ENCODE measurements at regions not wholly inside any gene's neighbourhood (a gene's known extent, or its start where the extent isn't known, plus 50 kb on each side); places are given as distances from the start of the nearest gene placed in this dataset.

DNA sequence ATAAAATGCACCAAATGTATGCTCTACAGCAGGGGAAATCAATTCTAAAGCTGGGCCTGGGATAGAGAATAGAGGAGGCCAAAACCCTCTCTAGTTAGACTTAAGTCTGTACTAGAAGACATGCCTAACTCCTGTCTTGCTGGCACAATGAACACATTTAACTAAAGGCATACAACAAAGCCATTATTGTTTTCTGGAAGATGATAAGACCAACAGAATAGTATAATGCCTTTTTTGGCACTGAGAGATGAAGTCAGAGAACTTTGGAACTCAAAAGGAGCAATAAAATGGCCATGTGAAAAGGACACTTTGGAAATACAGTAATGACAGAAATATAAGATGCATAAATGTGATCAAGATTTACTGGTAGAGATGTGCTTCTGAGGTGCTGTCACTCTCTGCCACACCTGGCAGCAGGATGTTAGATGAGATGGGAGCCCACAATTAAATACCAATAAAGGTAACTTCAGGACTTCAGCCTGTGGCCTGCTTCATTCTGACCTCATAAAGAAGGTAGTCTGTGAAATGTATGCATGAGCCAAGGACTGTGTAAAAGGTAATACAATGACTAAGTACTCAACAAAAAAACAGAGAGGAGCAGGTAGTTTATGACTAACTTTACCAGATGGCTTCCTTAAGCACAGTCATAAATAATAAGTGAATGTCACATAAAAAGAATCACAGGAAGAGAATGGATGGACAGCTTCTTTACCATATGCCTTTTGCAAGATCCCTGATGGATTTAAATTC lies 333.4 kb downstream of the BCKDHB start (continued):
- TF ChIP-seq, protein P1, sequence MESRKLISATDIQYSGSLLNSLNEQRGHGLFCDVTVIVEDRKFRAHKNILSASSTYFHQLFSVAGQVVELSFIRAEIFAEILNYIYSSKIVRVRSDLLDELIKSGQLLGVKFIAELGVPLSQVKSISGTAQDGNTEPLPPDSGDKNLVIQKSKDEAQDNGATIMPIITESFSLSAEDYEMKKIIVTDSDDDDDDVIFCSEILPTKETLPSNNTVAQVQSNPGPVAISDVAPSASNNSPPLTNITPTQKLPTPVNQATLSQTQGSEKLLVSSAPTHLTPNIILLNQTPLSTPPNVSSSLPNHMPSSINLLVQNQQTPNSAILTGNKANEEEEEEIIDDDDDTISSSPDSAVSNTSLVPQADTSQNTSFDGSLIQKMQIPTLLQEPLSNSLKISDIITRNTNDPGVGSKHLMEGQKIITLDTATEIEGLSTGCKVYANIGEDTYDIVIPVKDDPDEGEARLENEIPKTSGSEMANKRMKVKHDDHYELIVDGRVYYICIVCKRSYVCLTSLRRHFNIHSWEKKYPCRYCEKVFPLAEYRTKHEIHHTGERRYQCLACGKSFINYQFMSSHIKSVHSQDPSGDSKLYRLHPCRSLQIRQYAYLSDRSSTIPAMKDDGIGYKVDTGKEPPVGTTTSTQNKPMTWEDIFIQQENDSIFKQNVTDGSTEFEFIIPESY (IDR thresholded peaks at IDR 0.05) = no peak

DNA sequence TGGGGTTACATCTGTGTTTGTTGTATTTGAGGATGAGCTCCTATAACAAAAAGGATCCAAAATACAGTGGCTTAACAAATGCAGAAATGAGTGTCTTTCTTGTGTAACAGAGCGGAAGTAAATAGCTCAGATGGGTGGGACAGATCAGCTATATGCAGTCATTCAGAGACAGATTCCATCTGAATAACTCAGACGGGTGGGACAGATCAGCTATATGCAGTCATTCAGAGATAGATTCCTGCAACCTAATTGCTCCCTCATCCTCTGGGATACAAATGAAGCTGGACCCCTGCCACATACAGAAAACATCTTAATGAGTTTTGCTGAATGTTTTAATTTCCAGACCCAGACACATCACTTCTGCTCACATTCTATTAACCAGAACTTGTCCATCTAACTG lies 332.3 kb downstream of the BCKDHB start:
- H3K27me3 ChIP-seq (ENCODE audit: control insufficient read depth in 4 of 4, insufficient read depth in 4 of 4, low read length in 3 of 4) = no peaks in the 10 kb centered on the region
- no peaks in the 10 kb centered on the region for H3K36me3 ChIP-seq (ENCODE audit: control insufficient read depth in 4 of 4, insufficient read depth in 3 of 4, low read depth in 1 of 4, low read length in 3 of 4)
- TF ChIP-seq NR2F2 (IDR thresholded peaks at IDR 0.05) (no peak), FOXA1 (IDR thresholded peaks at IDR 0.05) (no peak), RAD21 (IDR thresholded peaks at IDR 0.05) (no peak), GABPA (IDR thresholded peaks at IDR 0.05 in 1 of 2, conservative IDR thresholded peaks at IDR 0.05 in 1 of 2) (no peak), EGR1 (IDR thresholded peaks at IDR 0.05; ENCODE audit: low read depth in 2 of 2) (no peak), HNF4A (conservative IDR thresholded peaks at IDR 0.05) (no peak), HNF4G (IDR thresholded peaks at IDR 0.05) (no peak)
- TF ChIP-seq, protein P1 (IDR thresholded peaks at IDR 0.05) = no peak
- TF ChIP-seq, protein P2, sequence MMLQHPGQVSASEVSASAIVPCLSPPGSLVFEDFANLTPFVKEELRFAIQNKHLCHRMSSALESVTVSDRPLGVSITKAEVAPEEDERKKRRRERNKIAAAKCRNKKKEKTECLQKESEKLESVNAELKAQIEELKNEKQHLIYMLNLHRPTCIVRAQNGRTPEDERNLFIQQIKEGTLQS (IDR thresholded peaks at IDR 0.05) = no peak
- TF ChIP-seq, protein P3, sequence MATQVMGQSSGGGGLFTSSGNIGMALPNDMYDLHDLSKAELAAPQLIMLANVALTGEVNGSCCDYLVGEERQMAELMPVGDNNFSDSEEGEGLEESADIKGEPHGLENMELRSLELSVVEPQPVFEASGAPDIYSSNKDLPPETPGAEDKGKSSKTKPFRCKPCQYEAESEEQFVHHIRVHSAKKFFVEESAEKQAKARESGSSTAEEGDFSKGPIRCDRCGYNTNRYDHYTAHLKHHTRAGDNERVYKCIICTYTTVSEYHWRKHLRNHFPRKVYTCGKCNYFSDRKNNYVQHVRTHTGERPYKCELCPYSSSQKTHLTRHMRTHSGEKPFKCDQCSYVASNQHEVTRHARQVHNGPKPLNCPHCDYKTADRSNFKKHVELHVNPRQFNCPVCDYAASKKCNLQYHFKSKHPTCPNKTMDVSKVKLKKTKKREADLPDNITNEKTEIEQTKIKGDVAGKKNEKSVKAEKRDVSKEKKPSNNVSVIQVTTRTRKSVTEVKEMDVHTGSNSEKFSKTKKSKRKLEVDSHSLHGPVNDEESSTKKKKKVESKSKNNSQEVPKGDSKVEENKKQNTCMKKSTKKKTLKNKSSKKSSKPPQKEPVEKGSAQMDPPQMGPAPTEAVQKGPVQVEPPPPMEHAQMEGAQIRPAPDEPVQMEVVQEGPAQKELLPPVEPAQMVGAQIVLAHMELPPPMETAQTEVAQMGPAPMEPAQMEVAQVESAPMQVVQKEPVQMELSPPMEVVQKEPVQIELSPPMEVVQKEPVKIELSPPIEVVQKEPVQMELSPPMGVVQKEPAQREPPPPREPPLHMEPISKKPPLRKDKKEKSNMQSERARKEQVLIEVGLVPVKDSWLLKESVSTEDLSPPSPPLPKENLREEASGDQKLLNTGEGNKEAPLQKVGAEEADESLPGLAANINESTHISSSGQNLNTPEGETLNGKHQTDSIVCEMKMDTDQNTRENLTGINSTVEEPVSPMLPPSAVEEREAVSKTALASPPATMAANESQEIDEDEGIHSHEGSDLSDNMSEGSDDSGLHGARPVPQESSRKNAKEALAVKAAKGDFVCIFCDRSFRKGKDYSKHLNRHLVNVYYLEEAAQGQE (IDR thresholded peaks at IDR 0.05) = no peak
- TF ChIP-seq, protein P4, sequence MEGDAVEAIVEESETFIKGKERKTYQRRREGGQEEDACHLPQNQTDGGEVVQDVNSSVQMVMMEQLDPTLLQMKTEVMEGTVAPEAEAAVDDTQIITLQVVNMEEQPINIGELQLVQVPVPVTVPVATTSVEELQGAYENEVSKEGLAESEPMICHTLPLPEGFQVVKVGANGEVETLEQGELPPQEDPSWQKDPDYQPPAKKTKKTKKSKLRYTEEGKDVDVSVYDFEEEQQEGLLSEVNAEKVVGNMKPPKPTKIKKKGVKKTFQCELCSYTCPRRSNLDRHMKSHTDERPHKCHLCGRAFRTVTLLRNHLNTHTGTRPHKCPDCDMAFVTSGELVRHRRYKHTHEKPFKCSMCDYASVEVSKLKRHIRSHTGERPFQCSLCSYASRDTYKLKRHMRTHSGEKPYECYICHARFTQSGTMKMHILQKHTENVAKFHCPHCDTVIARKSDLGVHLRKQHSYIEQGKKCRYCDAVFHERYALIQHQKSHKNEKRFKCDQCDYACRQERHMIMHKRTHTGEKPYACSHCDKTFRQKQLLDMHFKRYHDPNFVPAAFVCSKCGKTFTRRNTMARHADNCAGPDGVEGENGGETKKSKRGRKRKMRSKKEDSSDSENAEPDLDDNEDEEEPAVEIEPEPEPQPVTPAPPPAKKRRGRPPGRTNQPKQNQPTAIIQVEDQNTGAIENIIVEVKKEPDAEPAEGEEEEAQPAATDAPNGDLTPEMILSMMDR (IDR thresholded peaks at IDR 0.05; ENCODE audit: low read depth, low read length, missing input control) = no peak
- no peaks in the 10 kb centered on the region for H3K9me3 ChIP-seq (ENCODE audit: control insufficient read depth in 4 of 4, low read length in 3 of 4)
- no peaks in the 10 kb centered on the region for H3K4me1 ChIP-seq (ENCODE audit: control insufficient read depth in 4 of 4, insufficient read depth in 4 of 4, low read length in 3 of 4)
- WGBS = 89% methylated on average over 2 of the region's 2 CpGs
- H3K9ac ChIP-seq (ENCODE audit: low read depth in 1 of 2, low read length in 2 of 2) = no peak overlapping the region
- DNase-seq (ENCODE audit: low spot score) = no peak
- no peak overlapping the region for H3K27ac ChIP-seq (ENCODE audit: low read depth in 1 of 2, low read length in 2 of 2)
- H3K4me3 ChIP-seq (ENCODE audit: low read depth in 1 of 3, low read length in 3 of 3) = no peak overlapping the region
